HG02588 (cell line): ENCODE measurements at regions not wholly inside any gene's neighbourhood (a gene's known extent, or its start where the extent isn't known, plus 50 kb on each side); places are given as distances from the start of the nearest gene placed in this dataset.
"Not testable (repeated sequence)": the region's sequence is repeated elsewhere in the genome, so short reads cannot be mapped to it uniquely, and the experiment has no call there.

Experiments
- ATAC-seq: cut with Tn5 transposase; IDR thresholded peaks from one replicate; pipeline ENCODE4 v1.9.1; 2021; ENCODE audit warnings: mild to moderate bottlenecking, moderate library complexity; ENCODE audit not compliant: unreplicated experiment

DNA sequence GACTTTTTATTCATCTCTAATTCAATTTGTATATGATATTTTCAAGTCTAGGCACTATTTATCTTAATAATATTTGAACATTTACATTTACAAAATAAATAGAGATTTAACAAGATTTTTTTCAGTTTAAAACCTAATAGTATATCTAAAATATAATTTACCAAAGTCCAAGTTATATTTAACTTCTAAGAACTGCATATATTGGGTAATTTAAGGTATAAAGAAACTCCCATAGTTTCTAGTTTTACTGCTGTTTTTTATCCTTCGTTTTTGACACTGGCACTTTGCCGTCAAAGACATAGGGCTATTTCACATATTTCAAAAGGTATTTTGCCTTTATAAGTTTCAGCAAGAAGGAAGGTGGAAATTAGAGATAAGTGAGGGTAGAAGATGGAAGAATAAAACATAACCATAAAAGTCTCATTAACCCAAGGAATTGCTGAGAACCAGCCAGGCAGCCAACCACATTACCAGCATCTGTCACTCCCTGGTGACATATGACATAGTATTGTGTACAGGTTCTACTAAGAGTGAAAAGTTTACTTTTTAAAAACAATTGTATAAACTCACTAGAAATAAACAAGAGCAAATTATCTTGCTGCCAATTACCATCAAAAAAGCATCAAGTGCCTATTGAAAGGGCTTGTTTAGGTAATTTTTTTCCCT is 251.5 kb downstream of the NSUN3 start:
- ATAC-seq: no peak

DNA sequence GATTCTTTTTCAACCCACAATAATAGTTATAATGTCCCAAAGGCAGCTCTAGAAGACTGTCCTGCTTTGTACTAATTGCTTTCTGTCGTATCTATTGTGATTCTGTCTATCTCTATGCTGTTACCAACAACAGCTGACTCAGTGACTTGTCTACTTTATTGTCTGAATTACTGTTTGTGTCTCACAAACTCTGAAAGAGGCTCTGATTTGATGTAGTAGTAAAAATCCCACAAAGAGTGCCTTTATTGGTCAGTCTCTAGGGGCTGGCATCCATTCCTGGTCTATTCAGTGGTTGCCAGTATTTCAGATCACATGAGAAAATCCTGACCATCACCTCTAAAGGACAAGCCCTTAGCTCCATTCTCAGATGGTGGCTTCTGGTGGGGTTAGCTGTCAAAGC is 254.2 kb downstream of the NSUN3 start:
- no peak for ATAC-seq

- no peak for ATAC-seq
Observed at GRCh38 chr3:94323596-94323995, 260.7 kb downstream of the NSUN3 start.

GRCh38 chr3:94331831-94332230 is 269.0 kb downstream of the NSUN3 start:
- ATAC-seq: no peak

DNA sequence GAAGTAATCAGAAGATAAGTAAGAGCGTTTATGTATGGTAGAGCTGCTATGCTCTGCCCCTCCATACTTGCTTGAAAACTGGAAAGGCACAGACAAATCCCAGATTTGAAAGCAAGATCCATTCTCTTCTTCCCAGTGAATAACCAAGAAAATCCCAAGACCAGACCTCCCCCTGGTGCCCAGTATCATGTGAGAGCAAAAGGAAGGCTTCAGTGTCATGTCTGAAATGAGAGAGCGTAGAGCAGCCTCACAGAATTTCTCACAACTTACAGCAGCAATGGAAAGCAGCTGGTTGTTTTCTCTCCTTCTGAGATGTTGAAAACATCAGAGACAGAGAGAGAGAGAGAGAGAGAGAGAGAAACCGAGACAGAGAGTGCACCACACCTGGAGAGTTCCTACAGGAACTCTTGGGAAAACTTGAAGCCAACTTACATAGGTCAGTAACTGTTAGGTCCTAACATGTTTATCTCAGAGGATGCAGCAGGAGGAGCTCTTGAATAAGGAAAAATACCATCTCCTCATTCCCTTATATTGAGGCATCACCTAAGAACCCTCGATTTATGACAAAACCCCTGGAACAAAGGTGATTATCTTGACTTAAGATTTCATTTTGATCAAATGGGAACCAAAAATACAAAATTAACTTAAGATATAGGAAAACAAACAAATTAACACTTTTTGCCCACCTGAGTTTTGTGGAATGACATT is 273.3 kb downstream of the NSUN3 start:
- no peak for ATAC-seq

GRCh38 chr3:94345101-94345500 is 282.2 kb downstream of the NSUN3 start:
- no peak for ATAC-seq

DNA sequence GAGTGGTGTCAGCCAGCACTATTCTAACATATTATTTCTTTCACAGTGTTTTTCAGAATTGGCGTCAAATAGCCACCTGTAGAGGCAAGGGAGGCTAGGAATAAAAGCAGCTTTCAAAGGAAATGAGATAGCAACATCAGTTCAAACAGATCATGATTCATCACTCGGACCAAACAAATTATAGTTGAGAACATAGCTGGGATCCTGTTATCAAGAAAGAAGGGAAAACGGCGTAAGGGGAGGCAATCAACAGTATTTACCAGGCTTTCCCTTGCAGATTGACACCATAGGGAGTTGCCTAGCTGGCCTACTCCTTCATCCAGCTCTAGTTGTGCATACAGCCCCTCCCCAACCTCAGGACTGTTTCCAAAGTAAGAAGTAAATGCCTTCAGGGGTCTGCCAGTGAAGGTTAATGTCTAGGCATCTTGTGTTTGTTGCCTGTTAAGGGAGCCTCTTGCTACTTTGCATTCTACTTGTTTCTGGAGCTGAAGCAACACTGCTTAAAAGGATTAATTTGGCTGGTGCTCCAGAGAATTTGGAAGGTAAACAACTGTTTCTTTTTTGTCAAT is 286.5 kb downstream of the NSUN3 start:
- ATAC-seq: no peak

- no peak for ATAC-seq
Observed at GRCh38 chr3:94356581-94356980, 293.7 kb downstream of the NSUN3 start.

DNA sequence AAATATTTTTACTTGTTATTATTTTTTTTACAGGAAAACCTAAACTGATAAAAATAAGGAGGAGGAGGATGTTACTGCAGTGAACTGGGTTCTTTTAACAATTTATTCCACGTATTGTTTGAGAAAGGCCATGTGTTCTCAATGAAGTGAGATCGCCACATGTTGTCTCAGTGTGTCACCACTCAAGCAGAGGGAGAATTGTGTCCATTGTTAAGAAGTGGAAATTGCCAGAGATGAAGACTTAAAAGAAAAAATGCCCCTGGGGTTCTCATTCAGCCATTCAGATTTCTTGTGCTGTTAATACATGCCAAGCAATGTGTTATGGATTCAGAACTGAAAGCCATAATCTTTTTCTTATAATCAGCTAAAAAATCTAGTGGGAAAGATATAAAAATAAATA is 297.1 kb downstream of the NSUN3 start:
- no peak for ATAC-seq

DNA sequence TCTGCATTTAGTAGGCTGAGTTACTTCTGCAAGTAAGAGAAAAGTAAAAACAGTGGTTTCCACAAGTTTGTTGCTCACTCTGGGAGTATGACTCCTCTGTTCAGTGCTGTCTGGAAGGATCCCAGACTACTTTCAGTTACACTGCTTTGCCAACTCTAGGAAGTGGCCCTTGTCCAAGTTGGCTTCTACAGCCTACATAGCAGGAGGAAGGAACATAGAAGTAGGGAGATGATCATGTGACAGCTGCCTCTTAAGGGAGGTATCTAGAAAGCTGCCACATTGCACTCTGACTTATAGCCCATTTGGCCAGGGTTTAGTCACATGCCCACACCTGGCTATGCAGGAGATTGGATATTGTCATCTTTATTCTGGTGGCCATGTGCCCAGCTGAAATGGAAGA is 298.1 kb downstream of the NSUN3 start:
- ATAC-seq: no peak

- ATAC-seq: no peak
Observed at GRCh38 chr3:94362393-94362792, 299.5 kb downstream of the NSUN3 start.

DNA sequence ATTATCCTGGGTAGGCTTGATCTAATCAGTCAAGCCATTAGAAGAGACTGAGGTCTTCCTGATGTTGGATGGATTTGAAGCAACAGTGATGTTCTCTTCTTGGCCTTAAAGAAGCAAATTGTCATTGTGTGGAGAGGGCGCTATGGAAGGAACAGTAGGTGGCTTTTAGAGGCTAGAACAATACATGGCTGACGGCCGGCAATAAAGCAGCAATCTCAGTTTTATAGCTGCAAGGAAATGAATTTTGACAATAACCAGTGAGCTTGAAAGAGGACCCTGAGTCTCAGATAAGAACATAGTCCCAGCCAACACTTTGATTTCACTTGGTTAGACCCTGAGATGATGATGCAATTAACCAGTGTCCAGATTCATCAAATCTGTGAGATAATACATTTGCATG is 302.1 kb downstream of the NSUN3 start:
- ATAC-seq: no peak

DNA sequence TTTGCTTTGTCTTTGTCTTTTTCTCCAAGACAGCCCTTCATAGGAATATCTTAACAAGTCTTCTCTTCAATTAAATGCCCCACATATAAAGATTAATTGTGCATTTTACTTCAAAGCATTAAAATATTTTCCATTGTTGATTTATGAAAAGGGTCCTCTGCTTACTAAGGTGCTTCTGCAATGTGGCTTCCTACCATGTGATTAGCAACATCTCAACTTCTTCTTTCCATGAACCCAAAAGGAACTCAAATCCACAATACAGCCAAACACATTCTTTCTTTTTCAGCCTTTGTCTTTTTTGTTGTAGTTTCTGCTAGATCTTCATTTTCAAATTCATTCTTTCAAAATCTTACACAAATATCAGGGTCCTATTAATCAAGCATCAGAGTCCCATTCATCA is 309.2 kb downstream of the NSUN3 start:
- no peak for ATAC-seq

DNA sequence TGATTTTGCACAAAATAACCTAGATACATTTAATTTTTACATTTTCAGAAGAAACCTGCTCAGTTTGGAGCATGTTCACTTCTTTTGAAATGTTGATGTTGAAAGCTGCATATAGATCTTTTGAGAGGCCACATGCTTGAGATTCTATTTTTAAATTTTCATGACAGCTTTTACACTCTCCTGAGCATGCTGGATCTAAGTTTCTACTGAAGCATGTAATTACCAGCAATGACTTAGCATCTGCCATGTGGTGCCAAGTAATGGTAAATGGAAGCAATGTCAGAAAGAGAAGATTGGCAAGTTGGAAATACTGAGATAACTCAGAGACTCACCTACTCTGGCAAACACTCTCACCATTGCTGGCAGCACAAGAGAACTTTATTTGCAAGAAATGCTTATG is 310.6 kb downstream of the NSUN3 start:
- ATAC-seq: no peak

DNA sequence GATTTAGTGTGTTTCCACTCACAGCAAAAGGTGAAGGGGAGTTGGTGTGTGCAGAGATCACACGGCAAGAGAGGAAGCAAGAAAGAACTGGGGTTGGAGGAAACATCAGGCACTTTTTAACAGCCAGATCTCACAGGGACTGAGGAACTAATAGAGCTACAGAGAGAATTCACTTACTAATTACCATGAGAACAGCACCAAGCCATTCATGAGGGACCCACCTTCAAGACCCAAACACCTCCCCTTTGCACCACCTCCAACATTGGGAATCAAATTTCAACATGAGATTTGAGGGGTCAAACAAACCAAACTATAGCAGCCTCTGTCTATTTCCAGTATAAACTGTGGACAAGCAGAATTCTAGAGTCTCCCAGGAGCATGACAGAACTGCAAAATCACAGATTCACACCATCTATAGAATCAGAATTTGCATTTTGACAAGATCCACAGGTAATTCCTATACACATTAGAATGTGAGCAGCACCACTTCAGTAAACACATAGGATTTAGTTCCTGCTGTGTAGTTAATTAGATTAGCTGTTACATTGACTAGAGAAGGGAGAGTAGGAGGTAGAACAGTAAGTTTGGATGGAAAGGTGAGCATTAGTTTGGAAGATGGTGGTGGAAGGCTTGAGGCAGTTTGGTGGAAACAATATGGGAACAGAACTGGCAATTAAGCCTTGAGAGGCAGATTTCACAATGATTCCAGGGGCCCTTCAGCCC is 311.7 kb downstream of the NSUN3 start:
- ATAC-seq: no peak

DNA sequence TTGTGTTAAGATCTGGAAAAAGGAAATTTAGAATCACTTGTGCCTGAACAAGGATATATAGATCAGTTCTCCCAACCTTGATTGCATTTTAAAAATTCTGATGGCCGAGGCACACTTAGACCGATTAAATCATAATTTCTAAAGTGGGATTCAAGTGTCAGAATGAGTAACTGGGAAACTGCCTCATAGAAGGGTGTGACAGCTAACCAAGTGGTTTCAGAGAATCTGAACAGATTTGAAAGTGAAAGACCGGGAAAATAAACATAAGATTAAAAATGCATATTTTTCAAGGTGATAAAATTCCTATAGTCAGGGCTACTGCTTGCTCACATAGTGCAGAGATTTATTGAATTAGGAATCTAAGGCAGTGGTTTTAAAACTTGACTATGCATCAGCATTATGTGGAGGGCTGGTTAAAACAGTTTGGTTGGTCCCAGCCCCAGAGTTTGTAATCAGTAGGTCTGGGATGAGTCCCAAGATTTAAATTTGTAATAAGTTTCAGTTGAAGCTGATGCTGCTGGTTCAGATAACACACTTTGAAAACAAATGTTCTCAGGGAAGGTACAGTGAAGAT is 314.3 kb downstream of the NSUN3 start:
- not testable (repeated sequence) for ATAC-seq

GRCh38 chr3:94377863-94378262 is 315.0 kb downstream of the NSUN3 start:
- not testable (repeated sequence) for ATAC-seq

DNA sequence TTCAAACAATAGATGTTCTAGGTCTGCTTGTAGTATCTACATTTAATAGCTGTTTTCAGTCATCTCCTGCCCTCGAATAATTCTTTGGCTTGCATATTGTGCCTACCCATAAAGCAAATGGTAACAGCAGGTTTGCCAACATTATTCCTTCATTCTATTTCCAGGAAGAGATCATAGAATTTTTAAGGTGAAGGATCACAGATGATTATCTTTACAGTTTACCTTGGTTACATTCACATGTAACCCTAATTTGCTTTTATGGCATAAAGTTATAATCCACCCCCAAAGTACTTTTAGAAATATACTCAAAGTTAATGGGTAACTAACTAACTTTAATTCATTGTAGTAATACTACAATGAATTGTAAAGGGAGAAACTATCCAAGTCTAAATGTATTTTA is 315.5 kb downstream of the NSUN3 start:
- no peak for ATAC-seq

- ATAC-seq: no peak
Observed at GRCh38 chr3:94379264-94379663, 316.4 kb downstream of the NSUN3 start.

DNA sequence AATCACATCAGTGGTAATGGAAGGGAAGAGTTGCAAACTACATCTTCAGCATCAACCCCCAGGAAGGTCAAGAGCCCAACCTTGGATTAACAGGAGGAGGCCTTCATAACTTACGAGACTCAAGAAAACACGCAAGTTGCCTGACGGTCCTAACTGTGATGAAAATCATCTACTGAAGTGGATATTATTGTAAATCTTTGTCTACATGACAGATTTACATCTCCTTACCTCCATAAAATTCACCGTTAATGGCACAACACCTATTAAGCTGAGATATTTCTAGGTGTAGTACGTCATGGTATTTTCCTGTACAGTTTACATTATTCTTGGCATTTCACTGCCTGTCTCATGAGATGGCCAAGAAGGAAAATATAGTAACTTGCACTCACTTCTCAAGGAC is 332.0 kb downstream of the NSUN3 start:
- no peak for ATAC-seq

- ATAC-seq: no peak
Observed at GRCh38 chr3:94395851-94396250, 333.0 kb downstream of the NSUN3 start.
